ENCODE measurements at regions not wholly inside any gene's neighbourhood (a gene's known extent, or its start where the extent isn't known, plus 50 kb on each side); places are given as distances from the start of the nearest gene placed in this dataset.

GRCh38 chr2:125070726-125071505 lies 1045.8 kb downstream of the CNTNAP5 start:
- DNase-seq: no peak

GRCh38 chr2:125073440-125073839 lies 1048.4 kb downstream of the CNTNAP5 start:
- DNase-seq: no peak

- DNase-seq: no peak
Observed at GRCh38 chr2:125085904-125086303, 1060.8 kb downstream of the CNTNAP5 start.

- DNase-seq: no peak
Observed at GRCh38 chr2:125086313-125087184, 1061.5 kb downstream of the CNTNAP5 start.

GRCh38 chr2:125092276-125093009 lies 1067.4 kb downstream of the CNTNAP5 start:
- no peak for DNase-seq

GRCh38 chr2:125095826-125096225 lies 1070.7 kb downstream of the CNTNAP5 start:
- DNase-seq: no peak

- DNase-seq: no peak
Observed at GRCh38 chr2:125106710-125107109, 1081.6 kb downstream of the CNTNAP5 start.

- DNase-seq: no peak
Observed at GRCh38 chr2:125107446-125107845, 1082.4 kb downstream of the CNTNAP5 start.

GRCh38 chr2:125108251-125108650 lies 1083.2 kb downstream of the CNTNAP5 start:
- no peak for DNase-seq

- DNase-seq: no peak
Observed at GRCh38 chr2:125125902-125126301, 1100.8 kb downstream of the CNTNAP5 start.

- DNase-seq: no peak
Observed at GRCh38 chr2:125160947-125161346, 1135.9 kb downstream of the CNTNAP5 start.

- no peak for DNase-seq
Observed at GRCh38 chr2:125167152-125167551, 1142.1 kb downstream of the CNTNAP5 start.

GRCh38 chr2:125167820-125168219 lies 1142.7 kb downstream of the CNTNAP5 start:
- no peak for DNase-seq

GRCh38 chr2:125168442-125168841 lies 1143.4 kb downstream of the CNTNAP5 start:
- no peak for DNase-seq

- DNase-seq: no peak
Observed at GRCh38 chr2:125169022-125169763, 1144.1 kb downstream of the CNTNAP5 start.

GRCh38 chr2:125169764-125170146 lies 1144.7 kb downstream of the CNTNAP5 start:
- no peak for DNase-seq

GRCh38 chr2:125172181-125172580 lies 1147.1 kb downstream of the CNTNAP5 start:
- DNase-seq: no peak

GRCh38 chr2:125175415-125175814 lies 1150.3 kb downstream of the CNTNAP5 start:
- DNase-seq: no peak

- no peak for DNase-seq
Observed at GRCh38 chr2:125185691-125186270, 1160.7 kb downstream of the CNTNAP5 start.

- no peak for DNase-seq
Observed at GRCh38 chr2:125207431-125207830, 1182.3 kb downstream of the CNTNAP5 start.

GRCh38 chr2:125216321-125216720 lies 1191.2 kb downstream of the CNTNAP5 start:
- no peak for DNase-seq

GRCh38 chr2:125224188-125224587 lies 1199.1 kb downstream of the CNTNAP5 start:
- DNase-seq: no peak
